Activated T-cell treated with anti-CD3 and anti-CD28 coated beads for 1 hour (primary cell): ENCODE measurements at regions not wholly inside any gene's neighbourhood (a gene's known extent, or its start where the extent isn't known, plus 50 kb on each side); places are given as distances from the start of the nearest gene placed in this dataset.

Experiments
- DNase-seq: peaks from one replicate; pipeline ENCODE4 v3.0.0-alpha.2; 2020; ENCODE audit warnings: low read depth

GRCh38 chr2:16173893-16174692 is 233.7 kb downstream of the MYCN start:
- DNase-seq = no peak

- DNase-seq = no peak
These were observed 232.2 kb downstream of the MYCN start for GRCh38 chr2:16172324-16173175.

GRCh38 chr2:16171425-16171920 is 231.1 kb downstream of the MYCN start:
- no peak for DNase-seq

- no peak for DNase-seq
These were observed 230.5 kb downstream of the MYCN start for GRCh38 chr2:16170675-16171424.

DNA sequence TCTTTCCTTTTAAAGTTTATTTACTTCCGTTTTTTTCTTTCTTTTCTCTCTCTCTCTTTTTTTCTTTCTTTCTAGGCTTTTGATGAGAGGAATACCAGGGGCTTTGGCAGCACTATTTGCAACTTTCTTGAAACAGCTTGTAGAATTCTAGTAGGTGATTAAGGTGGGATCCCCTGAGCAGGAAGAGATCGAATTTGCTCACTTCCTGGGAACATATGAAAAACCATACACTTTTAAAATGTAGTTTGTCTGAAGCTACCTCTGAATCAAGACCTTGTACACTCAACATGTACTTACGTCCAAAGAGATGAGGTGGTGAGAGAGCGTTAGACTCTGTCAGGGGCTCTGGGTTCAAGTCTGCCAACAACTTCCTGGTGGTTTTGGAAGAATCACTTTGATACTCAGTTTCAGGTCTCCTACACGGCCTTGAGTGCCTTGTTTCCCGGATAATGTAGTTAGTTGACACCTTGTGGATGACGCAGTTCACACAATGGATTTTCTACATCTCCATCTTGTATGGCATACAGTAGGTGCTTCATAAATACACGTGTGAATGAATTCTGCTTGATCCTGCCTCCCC is 229.1 kb downstream of the MYCN start:
- no peak for DNase-seq

GRCh38 chr2:16168506-16169264 is 228.3 kb downstream of the MYCN start:
- DNase-seq = no peak

DNA sequence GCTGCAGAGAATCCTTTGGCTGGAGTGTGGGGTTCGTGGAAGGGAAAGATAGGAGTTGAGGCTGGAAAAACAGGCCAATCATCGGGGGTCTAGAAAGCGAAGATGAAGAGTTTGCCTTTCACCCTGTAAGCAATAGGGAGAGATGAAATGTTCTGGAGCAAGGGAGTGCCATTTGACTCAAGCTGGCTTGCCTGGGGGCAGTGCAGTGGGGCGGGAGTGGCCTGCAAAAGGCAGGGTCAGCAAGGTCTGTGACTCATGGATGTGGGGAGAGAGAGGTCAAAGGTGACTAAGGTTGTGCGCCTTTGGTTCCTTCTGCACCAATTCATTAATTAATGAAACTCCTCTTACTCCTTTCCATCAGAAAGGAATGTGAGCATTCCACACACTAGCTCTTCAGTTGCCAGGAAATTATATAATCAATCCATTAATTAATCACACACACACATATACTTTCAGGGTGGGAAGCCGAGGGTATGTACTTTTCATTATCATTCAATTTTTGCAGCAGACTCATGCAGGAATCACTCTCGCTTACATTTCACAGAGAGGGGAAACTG is 227.6 kb downstream of the MYCN start:
- no peak for DNase-seq

DNA sequence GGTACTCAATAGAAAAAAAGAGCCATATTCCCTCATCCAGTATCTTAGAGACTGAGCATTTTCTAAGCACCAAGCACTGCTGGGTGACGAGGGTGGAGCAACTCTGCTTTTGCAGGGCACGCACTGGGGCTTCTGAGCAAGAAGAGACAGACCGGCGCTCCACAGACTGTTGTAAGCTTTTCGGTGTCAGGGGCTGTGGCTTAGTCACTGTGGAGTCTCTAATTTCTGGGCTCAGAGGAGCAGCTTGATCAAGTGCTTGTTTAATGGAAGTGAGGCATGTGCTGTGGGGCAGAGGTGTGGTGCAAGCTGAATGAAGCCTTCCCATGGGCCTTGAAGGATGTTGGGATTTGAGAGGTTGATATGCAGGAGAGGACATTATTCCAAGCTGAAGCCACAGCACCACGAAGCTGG is 227.1 kb downstream of the MYCN start:
- no peak for DNase-seq

GRCh38 chr2:16166327-16166981 is 226.1 kb downstream of the MYCN start:
- DNase-seq = no peak

DNA sequence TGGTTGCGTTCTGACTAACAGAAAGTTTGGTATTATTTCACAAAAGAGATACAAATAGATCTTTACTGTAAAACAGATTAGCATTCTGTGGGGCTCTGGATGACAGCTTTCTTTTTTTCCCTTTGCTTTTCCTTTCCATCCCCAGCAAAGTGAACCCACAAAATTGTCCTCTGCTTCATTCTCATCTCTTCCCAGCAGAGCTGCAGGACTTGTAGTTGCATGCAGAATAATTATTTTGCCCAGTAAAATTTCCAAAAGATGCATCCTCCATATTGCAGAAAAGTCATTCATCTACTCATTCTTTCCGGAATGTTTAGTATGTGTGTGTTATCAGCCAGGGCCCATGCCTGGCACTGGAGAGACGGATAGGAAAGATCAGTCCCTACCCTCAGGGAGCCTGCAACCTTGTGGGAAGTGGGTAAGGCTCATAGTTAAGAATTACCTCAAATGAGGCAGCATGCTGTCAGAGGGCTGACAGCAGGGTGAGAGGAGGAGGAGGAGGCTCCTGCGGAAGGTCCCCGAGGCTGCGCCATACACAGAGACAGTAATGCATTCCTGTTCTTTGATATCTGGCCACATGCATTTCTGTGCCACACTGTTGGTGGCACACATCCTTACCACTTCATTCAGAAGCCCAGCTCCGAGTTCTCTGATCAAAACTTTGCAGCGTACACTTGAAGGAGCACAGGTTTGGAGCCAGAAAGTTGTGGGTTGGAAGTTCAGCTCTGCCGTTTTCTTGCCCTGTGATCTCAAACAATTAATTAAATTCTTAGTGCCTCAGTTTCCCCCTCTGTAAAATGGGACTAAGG is 225.4 kb downstream of the MYCN start:
- no peak for DNase-seq

DNA sequence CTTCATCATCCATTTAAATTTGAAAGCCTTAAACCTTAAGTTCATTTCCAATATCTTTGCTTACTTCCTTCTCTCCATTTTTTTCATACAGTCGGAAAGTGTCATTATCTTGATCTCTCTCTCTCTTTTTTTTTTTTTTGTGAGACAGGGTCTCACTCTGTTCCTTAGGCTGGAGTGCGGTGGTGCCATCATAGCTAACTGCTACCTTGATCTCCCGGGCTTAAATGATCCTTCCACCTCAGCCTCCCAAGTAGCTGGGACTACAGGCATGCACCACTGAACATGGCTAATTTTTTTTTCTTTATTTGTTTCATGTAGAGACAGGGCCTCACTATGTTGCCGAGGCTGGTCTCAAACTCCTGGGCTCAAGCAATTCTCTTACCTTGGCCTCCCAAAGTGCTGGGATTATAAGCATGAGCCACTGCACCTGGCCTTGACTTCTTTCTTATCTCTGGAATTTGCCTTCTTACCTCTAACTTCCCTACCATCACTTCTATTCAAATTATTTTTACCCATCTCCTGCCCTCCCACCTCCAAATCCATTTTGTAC is 222.2 kb downstream of the MYCN start:
- no peak for DNase-seq

GRCh38 chr2:16161768-16162490 is 221.6 kb downstream of the MYCN start:
- DNase-seq = no peak

DNA sequence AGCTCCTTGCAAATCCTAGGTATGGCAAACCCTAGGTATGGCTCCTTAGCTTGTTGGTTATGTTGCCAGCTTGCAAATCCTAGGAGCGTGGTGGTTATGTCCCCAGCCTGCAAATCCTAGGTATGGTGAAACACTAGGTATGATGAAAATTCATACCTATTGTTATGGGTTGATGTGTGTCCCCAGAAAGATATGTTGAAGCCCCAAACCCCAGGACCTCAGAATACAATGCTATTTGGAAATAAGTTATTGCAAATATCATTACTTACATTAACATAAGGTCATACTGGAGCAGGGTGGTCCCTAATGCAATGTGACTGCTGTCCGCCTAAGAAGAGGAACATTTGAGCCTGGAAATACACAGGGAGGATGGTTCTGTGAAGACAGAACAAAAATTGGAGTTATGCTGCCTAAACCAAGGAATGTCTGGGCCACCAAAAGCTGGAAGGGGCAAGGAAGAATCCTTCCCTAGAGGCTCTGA is 220.8 kb downstream of the MYCN start:
- no peak for DNase-seq

DNA sequence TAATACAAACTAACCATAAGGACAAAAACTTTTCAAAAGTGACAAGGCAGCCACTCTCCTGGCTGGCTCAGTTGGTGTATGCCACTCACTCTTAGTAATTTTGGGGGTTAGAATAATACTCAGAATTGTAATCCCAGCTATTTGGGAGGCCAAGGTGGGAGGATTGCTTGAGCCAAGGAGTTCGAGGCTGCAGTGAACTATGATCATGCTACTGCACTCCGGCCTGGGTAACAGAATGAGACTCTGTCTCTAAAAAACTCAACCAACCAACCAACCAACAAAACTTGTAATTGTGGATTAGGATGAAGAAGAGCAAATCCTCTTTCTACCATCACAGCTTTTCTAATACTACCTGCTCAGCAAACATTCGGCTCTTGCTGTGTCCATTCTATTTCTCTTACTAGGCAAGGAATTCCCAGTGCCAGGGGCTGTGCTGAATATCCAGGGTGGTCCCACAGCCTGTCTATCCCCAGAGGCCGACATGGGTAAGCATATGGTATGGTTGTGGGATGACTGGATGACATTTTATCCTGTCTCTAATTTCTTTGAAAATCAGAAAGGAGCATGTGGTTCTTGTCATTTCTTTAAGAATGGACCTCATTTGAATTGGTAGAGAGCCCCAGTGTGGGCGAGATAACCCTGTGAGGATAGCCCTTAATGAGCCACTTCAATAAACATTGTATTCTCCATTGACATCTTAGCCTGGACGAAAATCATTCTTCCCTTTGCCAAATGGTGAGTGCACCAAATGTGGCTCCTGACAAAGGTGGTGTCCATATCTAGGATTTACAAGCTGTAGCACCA is 220.1 kb downstream of the MYCN start:
- DNase-seq = no peak

DNA sequence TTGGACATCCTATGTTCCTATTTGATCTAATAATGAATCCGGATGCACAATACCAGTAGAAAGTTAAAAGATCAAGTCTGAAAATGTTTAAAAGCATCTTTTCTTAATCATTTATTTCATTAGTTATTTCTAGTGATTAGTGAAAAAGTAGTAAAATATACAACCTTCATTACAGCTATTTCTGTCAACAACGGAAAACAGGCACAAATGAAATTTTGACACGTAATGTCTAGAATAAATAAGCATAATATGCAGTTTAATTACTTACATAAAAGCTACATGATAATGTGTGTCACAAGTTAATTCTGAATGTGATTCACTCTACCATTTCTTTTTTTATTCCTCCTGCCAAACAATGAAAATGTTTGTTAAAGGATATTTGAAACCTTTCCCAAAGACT is 216.1 kb downstream of the MYCN start:
- no peak for DNase-seq

GRCh38 chr2:16155766-16156165 is 215.4 kb downstream of the MYCN start:
- DNase-seq = no peak

DNA sequence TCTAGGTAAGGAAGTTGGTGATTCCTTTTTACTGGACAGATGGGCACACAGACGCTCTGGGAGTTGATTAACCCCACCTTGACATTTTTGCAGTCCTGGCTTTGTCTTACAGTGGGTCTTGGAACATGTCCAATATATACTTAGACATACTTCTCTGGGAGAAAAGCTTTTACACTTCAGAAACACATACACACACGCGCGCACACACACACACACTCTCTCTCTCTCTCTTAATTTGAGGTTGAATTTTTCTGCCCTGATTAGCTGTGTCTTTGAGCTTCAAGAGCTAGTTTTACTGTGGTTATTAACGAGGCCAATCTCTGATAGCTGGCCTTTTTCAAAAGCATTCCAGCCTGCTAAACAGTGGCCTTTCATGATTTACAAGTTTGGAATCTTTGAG is 215.0 kb downstream of the MYCN start:
- no peak for DNase-seq
